ENCODE measurements at regions not wholly inside any gene's neighbourhood (a gene's known extent, or its start where the extent isn't known, plus 50 kb on each side); places are given as distances from the start of the nearest gene placed in this dataset.

DNA sequence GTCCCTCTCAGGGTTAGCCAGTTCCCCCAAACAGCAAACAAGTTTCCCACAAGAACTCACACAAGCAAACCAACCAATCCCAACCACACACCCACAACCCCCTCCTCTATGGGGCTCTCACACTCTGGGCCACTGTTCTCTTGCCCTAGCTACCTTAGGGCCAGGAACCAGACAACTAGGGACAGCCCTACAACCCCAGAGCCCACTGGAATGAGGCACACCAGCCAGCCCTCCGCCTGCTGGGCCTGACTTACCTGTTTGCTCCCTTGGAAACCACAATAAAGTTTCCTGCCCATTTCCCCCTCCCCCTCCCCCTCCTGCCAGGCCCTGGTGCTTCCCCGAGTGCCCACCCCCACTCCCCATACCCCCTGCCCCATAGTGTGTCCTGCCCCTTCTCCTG is 132.6 kb downstream of the WDR11 start:
- DNase-seq (ENCODE audit: low spot score): no peak

DNA sequence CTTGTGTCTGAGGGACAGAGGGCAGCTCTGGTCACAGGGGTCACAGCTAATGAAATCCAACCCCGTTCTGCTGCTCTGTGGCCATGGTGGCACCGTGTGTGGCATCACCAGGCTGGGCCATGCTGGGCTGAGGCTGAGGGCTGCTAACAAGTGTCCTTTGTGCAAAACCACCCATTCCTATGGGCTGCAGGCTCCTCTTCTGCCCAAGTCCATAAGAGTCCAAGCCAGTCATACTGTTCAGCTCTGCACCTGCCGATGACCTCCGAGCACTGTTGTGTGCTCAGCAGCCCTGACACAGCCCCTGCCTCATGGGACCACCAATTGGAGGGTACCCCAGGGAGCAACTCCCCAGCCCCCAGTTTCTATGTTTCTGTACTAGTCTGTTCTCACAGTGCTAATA is 133.1 kb downstream of the WDR11 start:
- DNase-seq (ENCODE audit: low spot score): no peak

DNA sequence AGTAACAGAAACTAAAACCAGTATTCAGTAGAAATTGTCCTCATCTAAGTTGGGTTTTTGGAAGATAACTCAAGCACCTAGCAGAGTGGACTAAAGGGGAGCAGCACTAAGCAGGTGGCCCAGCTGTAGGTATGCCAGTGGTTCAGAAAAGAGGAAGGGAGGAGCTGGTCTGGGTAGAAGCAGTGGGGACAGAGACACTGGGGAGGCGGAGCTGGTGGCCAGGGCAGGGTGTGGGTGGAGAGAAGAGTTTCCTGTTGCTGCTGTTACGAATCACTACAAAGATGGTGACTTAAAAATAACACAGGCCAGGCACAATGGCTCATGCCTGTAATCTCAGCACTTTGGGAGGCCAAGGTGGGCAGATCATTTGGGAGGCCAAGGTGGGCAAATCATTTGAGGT is 136.2 kb downstream of the WDR11 start:
- DNase-seq (ENCODE audit: low spot score): no peak

DNA sequence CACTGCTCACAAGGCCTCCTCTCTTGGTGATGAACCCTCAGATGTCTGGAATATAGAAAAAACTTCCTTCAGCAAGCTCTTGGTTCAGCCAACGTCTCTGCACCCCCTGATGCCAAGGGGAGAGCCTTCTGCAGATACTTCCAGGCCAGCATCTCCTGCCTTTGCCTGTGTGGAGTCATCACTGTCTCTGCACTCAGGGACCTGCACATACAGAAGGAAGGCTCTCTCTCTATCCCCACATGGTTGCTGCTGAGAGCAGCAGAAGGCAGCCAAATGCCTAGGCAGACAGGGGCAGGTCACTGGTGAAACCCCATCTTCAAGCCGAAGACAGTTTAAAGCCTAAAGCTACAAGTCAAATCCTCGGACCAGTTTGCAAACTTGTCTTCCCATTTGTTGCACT is 137.6 kb downstream of the WDR11 start:
- peak; percentile 0 for DNase-seq (ENCODE audit: low spot score)

DNA sequence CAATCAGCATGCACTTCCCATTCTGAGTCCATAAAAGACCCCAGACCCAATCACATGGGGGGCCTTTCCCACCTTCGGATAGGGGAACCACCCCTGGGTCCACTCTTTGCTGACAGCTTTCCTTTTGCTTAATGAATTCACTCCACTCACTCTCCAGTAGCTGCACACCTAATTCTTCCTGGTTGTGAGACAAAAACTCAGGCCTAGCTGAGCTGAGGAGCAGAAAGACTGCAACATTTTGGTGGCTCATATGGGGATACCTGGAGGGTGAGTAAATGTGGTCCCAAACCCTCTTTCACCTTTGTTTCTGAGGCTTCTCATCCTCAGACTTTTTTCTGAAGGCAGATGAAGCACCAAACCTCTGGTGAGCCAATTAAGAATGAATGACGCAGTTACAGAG is 138.1 kb downstream of the WDR11 start:
- no peak for DNase-seq (ENCODE audit: low spot score)

DNA sequence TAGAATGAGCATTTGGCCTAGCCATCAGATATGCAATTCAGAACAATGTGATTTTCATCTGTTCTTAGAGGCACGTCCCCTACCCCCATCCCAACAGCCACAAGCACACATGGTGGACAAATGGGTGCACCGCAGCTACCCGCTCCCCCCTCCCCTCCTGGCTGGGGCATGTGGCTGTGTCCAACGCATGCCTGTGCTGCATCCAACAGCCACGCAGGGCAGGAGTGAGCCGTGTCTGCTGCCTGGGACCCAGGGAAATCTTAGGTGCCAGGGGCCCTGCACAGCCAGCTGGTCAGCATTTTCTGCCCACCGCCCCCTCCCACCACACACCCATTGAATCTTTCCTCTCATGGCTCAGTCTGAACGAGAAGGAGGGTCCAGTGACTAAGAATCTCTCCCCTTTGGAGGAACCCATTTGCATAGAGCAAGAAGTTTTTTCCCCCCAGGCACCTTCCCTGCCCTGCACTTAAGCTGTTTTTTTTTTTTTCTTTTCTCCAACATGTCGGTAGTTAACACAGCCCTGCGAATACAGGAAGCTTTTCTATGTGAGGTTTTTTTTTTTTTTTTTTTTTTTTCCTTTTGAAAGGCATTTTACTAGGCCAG is 138.9 kb downstream of the WDR11 start:
- peak; percentile 7 for DNase-seq (ENCODE audit: low spot score)

DNA sequence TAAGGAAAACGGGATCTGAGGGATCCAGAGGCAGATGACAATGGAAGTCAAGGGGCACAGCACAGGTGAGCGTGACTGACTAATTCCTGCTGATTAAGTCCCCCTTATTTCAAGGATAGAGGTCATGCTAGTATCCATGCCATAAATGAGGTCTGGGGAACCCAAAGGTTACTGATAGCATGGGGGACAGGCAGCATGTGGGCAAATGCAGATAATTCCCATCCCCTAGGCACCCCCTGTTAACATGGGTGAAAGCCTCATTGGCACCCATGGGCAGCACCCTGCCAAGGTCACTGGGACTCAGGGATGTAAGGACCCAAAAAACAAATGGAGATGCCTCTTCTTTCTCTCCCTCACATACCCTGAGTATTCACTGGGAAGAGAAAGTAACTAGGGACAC is 139.7 kb downstream of the WDR11 start:
- DNase-seq (ENCODE audit: low spot score): peak; percentile 2

DNA sequence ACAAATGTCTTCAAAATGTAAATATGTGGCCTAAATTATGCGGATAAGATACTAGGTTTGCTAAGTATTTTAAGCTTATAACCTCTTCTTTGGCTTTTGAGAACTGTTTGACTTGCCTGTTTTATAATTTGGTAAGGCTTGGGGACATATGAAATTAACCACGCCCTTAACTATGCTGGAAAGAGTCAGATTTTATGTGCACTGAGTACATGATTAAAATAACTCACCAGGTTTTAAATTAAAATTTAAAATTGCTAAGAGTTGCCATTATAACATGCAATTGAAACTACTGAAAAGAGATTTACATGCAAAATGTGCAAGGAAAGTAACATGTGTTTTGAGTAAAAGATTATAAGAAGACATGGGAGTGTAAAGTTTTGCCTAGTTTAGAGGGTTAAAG is 141.9 kb downstream of the WDR11 start:
- no peak for DNase-seq (ENCODE audit: low spot score)

DNA sequence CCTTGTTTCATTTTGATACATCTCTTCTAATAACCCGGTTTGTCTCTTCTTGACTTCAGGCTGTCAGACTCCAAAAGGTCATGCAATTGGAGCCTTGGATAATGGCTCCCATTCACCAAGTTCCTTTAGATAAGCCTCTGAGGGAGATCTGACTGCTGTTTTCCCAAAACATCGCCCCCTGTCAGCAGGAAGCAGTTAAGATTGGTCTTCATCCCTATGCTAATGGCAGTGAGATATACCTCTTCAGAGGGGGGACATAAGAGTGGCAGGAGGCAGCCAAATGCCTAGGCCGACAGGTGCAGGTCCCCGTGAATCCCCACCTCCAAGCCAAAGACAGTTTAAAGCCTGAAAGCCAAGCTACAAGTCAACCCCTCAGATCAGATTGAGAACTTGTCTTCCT is 144.6 kb downstream of the WDR11 start:
- DNase-seq (ENCODE audit: low spot score): no peak

DNA sequence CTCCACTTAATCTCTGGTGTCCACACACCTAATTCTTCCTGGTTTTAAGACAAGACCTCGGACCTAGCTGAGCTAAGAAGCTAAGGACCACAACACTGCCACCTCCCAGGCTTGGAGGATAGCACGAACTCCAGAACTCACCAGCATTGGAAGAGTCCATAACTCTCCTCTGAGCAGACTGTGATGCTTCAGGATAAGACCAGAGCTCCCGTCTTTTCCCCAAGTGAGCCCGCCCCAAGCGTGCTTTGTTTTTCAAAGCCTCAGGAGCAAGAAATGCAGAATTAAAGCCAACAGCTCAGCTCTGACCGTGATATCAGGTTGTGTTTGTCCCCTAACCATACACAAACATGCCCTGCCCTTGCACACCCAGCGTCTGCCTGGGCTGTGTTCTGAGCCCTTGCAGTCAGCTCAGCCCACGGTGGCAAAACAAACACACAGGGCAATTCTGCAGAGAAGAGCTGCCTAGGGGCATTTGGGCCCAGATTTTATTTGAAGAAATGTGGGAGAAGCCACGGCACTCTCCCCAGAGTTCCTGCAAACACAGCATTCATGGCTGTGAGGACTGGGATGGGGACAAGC is 145.4 kb downstream of the WDR11 start:
- DNase-seq (ENCODE audit: low spot score): no peak

DNA sequence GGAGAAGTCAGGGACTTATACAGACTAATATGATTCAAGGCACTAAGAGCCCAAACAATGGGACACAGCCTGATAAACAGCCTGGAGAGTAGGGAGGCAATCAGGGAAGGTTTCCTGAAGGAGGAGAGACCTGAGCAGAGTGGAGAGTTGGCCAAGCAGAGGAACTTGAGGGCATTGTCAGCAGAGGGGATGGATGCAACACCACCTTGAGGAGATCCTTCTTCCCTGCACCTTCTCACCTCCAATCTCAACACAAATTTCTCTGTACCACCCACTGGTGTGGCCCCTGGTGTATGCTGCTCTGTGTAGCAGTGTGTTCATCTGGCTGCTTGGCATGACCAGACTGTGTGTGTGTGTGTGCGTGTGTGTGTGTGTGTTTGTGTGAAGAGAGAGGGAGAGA is 146.2 kb downstream of the WDR11 start:
- DNase-seq (ENCODE audit: low spot score): no peak

DNA sequence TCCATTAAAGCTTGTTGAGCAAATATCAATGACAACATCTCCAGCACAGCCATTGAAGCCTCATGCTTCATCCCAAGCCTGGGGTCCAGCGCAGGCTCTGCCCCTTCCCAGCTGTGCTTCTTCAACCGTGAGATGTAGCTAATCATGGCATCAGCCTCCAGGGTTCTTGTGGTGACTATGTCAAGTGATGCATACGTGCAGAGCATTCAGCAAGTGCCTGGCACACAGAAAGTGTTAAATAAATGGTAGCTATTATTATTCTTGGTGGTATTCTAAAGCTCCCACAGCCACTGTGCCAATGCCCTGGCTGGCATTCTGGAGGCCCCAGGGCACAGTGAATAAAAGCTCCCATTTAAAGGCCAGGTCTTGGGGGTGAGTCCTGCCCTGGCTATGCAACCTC is 146.6 kb downstream of the WDR11 start:
- no peak for DNase-seq (ENCODE audit: low spot score)

DNA sequence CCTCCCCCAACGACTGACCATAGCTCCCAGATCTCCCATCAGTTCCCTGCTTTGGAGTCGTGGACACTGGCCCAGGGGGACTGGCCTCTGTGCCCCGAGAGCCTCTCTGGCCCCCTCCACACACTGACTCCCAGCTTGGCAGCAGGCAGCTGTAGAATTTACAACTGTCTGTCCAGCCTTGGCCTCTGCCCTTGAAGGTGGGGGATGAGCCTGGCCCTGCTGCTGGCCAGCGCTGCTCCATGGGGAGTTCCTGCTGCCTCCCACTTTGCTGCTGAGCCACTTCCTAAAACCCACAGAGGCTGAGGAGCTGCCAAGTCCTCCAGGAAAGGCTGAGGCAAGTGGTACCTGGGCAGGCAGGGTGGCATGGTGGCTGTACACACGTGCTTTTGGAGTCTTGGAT is 147.1 kb downstream of the WDR11 start:
- DNase-seq (ENCODE audit: low spot score): no peak

DNA sequence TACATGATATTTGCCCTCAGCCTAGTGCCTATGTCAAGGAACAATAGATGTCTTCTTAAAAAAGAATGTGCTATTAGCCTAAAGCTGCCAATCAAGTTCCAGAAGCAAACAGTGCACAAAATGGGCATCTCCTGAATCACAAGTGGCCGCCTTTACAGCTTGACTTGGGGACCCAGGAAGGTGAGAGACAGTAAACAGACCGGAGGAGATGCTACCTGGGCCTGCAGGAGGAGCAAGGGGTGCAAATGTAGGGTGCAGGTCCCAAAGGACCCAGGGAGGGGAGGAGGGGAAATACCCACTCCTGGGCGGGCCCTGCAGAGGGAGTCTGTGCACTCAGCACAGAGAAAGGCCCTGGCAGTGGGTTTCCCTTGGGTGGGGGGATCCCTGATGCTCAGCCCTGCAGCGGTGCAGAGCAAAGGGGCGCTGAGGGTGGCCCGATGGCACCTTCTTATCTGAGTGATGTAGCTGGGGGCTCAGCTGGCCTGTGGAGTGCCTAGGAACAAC is 147.7 kb downstream of the WDR11 start:
- DNase-seq (ENCODE audit: low spot score): no peak

DNA sequence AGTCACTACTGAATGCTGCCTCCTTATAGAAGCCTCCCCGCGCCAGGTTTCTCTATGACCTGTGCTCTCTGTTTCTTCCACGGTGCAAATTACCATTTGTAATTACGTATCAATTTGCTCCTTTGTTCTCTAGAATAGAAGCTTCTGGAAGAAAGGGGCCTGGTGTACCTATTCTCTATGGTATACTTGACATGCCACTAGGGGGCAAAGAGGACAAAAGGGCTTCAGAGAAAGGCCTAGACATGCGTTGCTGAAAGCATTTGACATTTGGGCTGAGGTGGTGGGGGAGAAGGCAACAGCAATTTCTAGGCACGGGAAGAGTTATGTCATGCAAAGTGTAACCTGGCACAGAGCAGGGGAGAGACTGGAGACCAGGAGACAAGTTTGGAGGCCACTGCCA is 148.7 kb downstream of the WDR11 start:
- no peak for DNase-seq (ENCODE audit: low spot score)

DNA sequence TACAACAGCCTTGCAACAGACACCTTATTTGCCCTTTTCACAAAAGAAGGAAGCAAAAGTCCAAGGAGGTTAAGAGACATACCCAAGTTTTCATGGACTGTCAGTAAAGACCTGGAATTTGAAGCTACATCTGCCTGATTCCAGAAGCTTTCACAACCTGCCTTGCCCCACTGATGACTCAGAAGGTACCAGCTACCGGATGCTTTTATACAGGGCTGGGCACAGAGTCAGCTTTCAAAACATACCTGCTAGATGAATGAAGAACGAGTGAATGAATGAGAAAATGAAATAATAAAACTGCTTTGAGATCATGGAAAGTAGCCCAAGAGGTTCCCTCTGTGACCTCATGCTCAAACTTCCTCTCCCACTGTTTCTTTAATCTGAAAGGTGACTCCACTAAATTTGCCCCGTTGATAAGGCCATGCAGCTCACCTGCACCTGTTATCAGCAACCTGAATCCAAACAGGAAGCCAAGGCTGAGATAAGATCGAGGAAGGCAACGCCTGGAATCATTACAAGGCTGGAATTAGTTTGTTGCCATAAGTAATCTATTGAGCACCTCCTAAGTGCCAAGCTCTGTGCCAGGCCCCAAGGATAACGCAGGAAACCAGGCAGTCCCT is 151.5 kb downstream of the WDR11 start:
- DNase-seq (ENCODE audit: low spot score): peak; percentile 55

DNA sequence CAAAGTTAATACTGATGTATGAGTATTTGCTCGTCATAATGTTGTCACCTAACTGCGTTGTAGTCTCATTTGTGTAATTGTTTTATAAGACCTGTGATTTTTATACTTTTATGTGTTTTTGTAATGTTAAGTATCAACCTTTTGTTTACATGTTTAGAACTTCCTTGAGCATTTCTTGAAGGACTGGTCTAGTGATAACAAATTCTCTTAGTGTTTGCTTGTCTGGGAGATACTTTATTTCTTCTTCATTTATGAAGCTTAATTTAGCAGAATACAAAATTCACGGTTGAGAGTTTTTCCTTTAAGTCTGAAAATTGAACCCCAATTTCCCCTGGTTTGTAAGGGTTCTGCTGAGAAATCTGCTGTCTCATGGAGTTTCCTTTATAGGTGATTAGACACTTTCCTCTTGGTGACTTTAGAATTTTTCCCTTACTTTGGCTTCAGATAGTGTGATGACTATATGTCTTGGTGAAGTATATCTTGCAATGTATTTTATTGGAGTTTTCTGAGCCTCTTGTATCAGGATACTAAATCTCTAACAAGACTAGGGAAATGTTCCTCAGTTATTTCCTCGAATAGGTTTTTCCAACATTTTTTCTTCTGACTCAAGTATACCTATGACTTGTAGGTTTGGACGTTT is 154.9 kb downstream of the WDR11 start:
- DNase-seq (ENCODE audit: low spot score): no peak

DNA sequence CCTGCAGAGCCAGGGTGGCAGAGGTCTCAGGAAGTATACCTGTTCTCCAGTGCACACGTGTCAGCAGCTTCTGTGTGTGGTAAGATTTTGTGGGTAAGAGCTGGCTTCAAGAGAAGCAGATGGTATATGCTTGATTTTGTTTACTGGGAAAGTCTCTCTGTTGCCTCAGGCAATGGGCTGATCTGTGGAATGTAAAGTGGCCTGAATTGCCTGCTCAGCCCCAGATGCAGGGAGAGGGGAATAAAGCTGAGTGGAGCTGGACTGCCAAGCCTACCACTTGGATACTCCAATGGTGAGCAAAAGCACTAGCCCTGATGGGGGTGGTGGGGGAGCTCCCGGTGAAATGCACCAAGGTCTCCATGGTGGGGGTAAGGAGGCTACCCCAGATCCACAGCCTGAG is 156.1 kb downstream of the WDR11 start:
- DNase-seq (ENCODE audit: low spot score): no peak

DNA sequence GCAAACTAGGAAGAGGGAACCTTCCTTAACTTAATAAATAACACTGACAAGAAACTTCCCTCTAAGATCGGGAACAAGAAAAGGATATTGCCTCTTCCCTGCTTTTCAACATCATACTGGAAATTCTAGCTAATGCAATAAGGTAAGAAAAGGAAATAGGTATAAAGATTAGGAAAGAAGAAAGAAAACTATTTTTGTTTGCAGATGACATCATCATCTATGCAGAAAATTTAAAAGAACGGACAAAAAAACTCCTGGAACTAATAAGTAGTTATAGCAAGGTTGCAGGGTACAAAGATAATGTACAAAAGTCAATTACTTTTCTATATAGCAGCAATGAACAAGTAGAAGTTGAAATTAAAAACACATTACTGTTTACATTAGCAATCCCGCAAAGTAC is 164.8 kb downstream of the WDR11 start:
- DNase-seq (ENCODE audit: low spot score): no peak

DNA sequence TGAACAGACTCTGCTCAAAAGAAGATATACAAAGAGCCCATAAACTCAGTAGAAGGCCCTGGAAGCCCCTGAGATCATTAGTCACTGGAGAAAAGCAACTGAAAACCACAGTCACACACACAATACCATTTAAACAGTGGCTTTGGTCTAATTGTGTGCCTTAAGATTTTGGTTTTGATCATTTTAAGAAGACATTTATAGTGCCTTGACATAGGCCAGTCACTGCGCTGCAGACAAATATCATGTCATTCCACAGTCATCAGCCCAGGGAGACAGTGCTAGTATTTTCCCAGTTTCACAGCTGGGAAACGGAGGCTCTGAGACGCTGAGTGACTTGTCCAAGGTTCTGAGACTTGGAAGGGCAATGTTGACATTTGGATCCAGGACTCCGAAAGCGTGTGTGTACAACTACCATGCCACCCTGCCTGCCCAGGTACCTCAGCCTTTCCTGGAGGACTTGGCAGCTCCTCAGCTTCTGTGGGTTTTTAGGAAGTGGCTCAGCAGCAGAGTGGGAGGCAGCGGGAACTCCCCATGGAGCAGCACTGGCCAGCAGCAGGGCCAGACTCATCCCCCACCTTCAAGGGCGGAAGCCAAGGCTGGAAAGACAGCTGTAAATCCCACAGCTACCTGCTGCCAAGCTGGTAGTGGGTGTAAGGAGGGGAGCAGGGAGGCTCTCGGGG is 173.9 kb downstream of the WDR11 start:
- no peak for DNase-seq (ENCODE audit: low spot score)

DNA sequence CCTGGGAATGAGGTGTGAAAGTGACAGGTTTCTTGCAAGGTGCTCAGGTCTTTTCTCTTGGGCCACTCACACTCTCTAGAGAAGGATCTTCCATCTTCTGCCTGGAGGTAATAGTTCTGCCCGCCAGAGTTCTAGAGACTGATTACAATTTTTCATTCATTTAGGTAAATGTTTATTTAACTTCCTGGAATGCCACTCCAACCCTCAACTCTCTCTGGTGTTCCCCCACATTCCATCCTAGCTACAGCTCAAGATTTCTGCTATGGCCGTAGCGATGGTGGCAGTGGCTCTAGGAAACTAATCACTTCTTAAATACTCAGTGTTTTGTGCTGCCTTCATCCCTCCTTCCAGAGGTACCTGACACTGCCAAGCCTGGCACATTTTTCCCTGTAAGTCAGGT is 174.6 kb downstream of the WDR11 start:
- DNase-seq (ENCODE audit: low spot score): no peak

DNA sequence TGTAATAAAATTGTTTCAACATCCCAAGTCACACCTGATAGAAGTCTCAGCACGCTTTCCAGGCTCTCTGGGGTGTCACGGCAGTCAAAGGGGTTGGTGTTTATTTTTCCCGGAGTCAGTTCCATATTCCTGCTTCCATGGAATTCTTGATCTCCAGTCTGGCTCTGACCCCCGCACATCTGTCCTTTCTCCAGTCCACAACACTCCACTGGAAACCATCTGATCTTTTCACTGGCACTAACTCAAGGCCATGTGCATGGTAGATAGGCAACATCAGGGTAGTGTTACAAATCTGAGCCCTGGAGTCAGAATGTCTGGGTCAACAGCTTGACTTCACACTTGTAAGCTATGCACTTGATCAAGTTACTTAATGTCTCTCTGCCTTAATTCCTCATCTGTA is 176.2 kb downstream of the WDR11 start:
- DNase-seq (ENCODE audit: low spot score): no peak

DNA sequence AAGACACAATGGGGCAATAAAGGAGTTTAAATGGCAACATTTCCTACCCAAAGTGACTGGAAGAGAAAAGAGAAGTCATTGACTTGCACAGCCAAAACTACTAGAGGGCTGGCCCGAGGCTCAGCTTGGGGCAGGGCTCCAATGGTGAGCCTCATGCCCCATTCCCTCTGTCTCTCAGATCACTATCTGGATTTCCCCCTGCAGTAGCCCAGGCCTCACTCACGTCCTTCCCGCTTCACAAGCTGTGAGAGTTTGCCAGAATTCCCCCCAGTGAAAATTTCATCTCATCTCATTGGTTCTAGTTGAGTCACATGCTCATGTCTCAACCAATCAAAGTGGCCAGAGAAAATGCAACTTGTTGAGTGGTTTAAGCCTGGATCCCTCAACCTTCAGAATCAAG is 181.3 kb downstream of the WDR11 start:
- DNase-seq (ENCODE audit: low spot score): no peak
